GM18517 (cell line): ENCODE measurements at regions not wholly inside any gene's neighbourhood (a gene's known extent, or its start where the extent isn't known, plus 50 kb on each side); places are given as distances from the start of the nearest gene placed in this dataset.
"Not testable (repeated sequence)": the region's sequence is repeated elsewhere in the genome, so short reads cannot be mapped to it uniquely, and the experiment has no call there.

Source experiments
- ATAC-seq: cut with Tn5 transposase; IDR thresholded peaks from one replicate; pipeline ENCODE4 v1.9.1; 2021; ENCODE audit warnings: mild to moderate bottlenecking, moderate library complexity; ENCODE audit not compliant: unreplicated experiment

- ATAC-seq = no peak
These were observed 143.5 kb downstream of the TPBG start for GRCh38 chr6:82507112-82507511.

GRCh38 chr6:82511546-82511945 is 147.9 kb downstream of the TPBG start:
- no peak for ATAC-seq

GRCh38 chr6:82517896-82518295 is 154.3 kb downstream of the TPBG start:
- not testable (repeated sequence) for ATAC-seq

GRCh38 chr6:82521369-82521768 is 157.8 kb downstream of the TPBG start:
- ATAC-seq = no peak

- no peak for ATAC-seq
These were observed 158.2 kb downstream of the TPBG start for GRCh38 chr6:82521861-82522260.

GRCh38 chr6:82524031-82524430 is 160.4 kb downstream of the TPBG start:
- no peak for ATAC-seq

- ATAC-seq = no peak
These were observed 162.3 kb downstream of the TPBG start for GRCh38 chr6:82525775-82526495.

- not testable (repeated sequence) for ATAC-seq
These were observed 166.4 kb downstream of the TPBG start for GRCh38 chr6:82529960-82530460.

GRCh38 chr6:82534876-82535275 is 171.3 kb downstream of the TPBG start:
- no peak for ATAC-seq

GRCh38 chr6:82549480-82549879 is 185.9 kb downstream of the TPBG start:
- not testable (repeated sequence) for ATAC-seq

GRCh38 chr6:82551311-82551710 is 187.7 kb downstream of the TPBG start:
- not testable (repeated sequence) for ATAC-seq

- no peak for ATAC-seq
These were observed 188.2 kb downstream of the TPBG start for GRCh38 chr6:82551831-82552230.

GRCh38 chr6:82553863-82554531 is 190.4 kb downstream of the TPBG start:
- ATAC-seq = no peak

GRCh38 chr6:82554666-82555065 is 191.0 kb downstream of the TPBG start:
- no peak for ATAC-seq

GRCh38 chr6:82555801-82556200 is 192.2 kb downstream of the TPBG start:
- ATAC-seq = no peak

- not testable (repeated sequence) for ATAC-seq
These were observed 194.9 kb downstream of the TPBG start for GRCh38 chr6:82558531-82558930.

GRCh38 chr6:82567621-82568020 is 204.0 kb downstream of the TPBG start:
- no peak for ATAC-seq

- peak; percentile 87 for ATAC-seq
These were observed 204.8 kb downstream of the TPBG start for GRCh38 chr6:82568290-82568993.

- ATAC-seq = no peak
These were observed 205.4 kb downstream of the TPBG start for GRCh38 chr6:82569022-82569421.

GRCh38 chr6:82570083-82570482 is 206.5 kb downstream of the TPBG start:
- ATAC-seq = no peak

GRCh38 chr6:82571455-82571854 is 207.8 kb downstream of the TPBG start:
- ATAC-seq = no peak
